ENCODE measurements at regions not wholly inside any gene's neighbourhood (a gene's known extent, or its start where the extent isn't known, plus 50 kb on each side); places are given as distances from the start of the nearest gene placed in this dataset.

DNA sequence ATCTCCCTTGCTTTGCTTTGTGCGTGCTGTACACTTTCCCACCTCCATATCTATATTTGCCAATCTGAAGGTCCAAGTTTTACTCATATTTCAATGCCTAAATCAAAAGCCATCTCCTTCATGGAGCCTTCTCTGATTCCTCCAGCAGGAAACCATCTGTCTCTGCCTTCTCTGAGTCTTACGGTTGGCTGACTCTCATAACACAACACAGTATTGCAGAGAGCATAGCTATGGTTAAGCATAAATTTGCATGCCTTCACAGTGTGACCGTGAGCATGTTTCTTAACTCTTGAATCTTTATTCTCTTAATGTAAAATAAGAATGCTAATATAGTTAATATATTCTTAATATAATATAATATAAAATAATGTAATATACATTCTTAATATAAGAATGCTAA is 136.8 kb upstream of the PPP2R2B start:
- H3K27ac Mint-ChIP-seq: no peak overlapping the region
- no peaks in the 10 kb centered on the region for H3K36me3 Mint-ChIP-seq
- no peak overlapping the region for H3K4me3 Mint-ChIP-seq
- no peak for DNase-seq
- no peaks in the 10 kb centered on the region for H4K20me1 ChIP-seq (ENCODE audit: insufficient read depth, low read length)
- 82% methylated on average over 1 of the region's 3 CpGs for WGBS (ENCODE audit: insufficient coverage)
- peaks cover 0 to 7% (median 0%) of the 10 kb centered on the region in 7 donors for H3K9me3 Mint-ChIP-seq
- no peaks in the 10 kb centered on the region for H3K4me1 ChIP-seq (ENCODE audit: control insufficient read depth in 1 of 2, insufficient read depth in 2 of 2, low read length in 2 of 2)
- no peak overlapping the region for H3K9ac ChIP-seq (ENCODE audit: insufficient read depth, low read length, poor library complexity, severe bottlenecking)
- H3K27me3 ChIP-seq (ENCODE audit: control insufficient read depth in 2 of 2, insufficient read depth in 2 of 2, low read length in 2 of 2): no peaks in the 10 kb centered on the region
- H2AFZ ChIP-seq (ENCODE audit: insufficient read depth, low read depth, low read length, poor library complexity, severe bottlenecking): no peak overlapping the region
- H3K27ac ChIP-seq (ENCODE audit: low read depth in 1 of 2, low read length in 2 of 2): no peak overlapping the region
- TF ChIP-seq, protein P1, sequence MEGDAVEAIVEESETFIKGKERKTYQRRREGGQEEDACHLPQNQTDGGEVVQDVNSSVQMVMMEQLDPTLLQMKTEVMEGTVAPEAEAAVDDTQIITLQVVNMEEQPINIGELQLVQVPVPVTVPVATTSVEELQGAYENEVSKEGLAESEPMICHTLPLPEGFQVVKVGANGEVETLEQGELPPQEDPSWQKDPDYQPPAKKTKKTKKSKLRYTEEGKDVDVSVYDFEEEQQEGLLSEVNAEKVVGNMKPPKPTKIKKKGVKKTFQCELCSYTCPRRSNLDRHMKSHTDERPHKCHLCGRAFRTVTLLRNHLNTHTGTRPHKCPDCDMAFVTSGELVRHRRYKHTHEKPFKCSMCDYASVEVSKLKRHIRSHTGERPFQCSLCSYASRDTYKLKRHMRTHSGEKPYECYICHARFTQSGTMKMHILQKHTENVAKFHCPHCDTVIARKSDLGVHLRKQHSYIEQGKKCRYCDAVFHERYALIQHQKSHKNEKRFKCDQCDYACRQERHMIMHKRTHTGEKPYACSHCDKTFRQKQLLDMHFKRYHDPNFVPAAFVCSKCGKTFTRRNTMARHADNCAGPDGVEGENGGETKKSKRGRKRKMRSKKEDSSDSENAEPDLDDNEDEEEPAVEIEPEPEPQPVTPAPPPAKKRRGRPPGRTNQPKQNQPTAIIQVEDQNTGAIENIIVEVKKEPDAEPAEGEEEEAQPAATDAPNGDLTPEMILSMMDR (IDR thresholded peaks at IDR 0.05): no peak
- H3K27me3 Mint-ChIP-seq (ENCODE audit: low read depth in 3 of 3): no peaks in the 10 kb centered on the region
- no peaks in the 10 kb centered on the region for H3K36me3 ChIP-seq (replicated peaks in 1 of 2; ENCODE audit: control insufficient read depth in 1 of 2, insufficient read depth in 2 of 2, low read length in 2 of 2)
- no peak overlapping the region for H3K4me3 ChIP-seq (replicated peaks in 1 of 3; ENCODE audit: low read depth in 2 of 3, low read length in 3 of 3)
- intact Hi-C loops (cut with micrococcal nuclease): no loop called here
- no peak overlapping the region for H3K4me2 ChIP-seq (replicated peaks; ENCODE audit: extremely low read depth, low read length, poor library complexity, severe bottlenecking)
- no peaks in the 10 kb centered on the region for H3K79me2 ChIP-seq (ENCODE audit: insufficient read depth, low read length)
- no peaks in the 10 kb centered on the region for H3K4me1 Mint-ChIP-seq
- H3K9me3 ChIP-seq (replicated peaks in 1 of 2; ENCODE audit: control insufficient read depth in 1 of 2, insufficient read depth in 1 of 2, low read length in 2 of 2): peaks cover 0 to 4% of the 10 kb centered on the region in 2 donors

DNA sequence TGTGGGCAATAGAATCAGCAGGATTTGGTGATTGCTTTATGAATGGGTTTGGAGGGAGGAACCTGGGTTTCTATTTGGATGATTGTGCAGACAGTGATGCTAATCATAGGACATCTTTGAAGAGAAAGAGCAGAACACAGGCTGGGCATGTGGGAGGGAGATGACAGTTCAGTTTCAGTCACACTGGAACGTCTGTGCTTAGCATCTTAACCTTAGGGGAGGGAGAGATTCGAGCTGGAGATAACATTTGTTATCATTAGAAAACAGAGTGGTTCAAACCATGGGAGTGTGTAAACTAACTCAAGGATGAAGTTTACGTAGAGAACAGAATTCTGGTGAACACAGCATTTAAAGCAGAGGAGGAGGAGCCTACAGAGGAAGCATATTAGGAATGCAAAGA is 138.6 kb upstream of the PPP2R2B start:
- Histone ChIP-seq H3K9me3 (replicated peaks in 1 of 2; ENCODE audit: control insufficient read depth in 1 of 2, insufficient read depth in 1 of 2, low read length in 2 of 2) (no peaks in the 10 kb centered on the region), H4K20me1 (ENCODE audit: insufficient read depth, low read length) (no peaks in the 10 kb centered on the region), H3K27me3 (ENCODE audit: control insufficient read depth in 2 of 2, insufficient read depth in 2 of 2, low read length in 2 of 2) (no peaks in the 10 kb centered on the region), H3K9ac (ENCODE audit: insufficient read depth, low read length, poor library complexity, severe bottlenecking) (no peak overlapping the region), H3K4me3 (replicated peaks in 1 of 3; ENCODE audit: low read depth in 2 of 3, low read length in 3 of 3) (no peak overlapping the region), H2AFZ (ENCODE audit: insufficient read depth, low read depth, low read length, poor library complexity, severe bottlenecking) (no peak overlapping the region), H3K4me1 (ENCODE audit: control insufficient read depth in 1 of 2, insufficient read depth in 2 of 2, low read length in 2 of 2) (no peaks in the 10 kb centered on the region), H3K79me2 (ENCODE audit: insufficient read depth, low read length) (no peaks in the 10 kb centered on the region), H3K4me2 (replicated peaks; ENCODE audit: extremely low read depth, low read length, poor library complexity, severe bottlenecking) (no peak overlapping the region), H3K27ac (ENCODE audit: low read depth in 1 of 2, low read length in 2 of 2) (no peak overlapping the region), H3K36me3 (replicated peaks in 1 of 2; ENCODE audit: control insufficient read depth in 1 of 2, insufficient read depth in 2 of 2, low read length in 2 of 2) (no peaks in the 10 kb centered on the region)
- Mint-ChIP-seq H3K36me3 (no peaks in the 10 kb centered on the region), H3K4me3 (no peak overlapping the region), H3K27me3 (ENCODE audit: low read depth in 3 of 3) (no peaks in the 10 kb centered on the region), H3K4me1 (no peaks in the 10 kb centered on the region), H3K9me3 (peaks cover 0 to 3% (median 1%) of the 10 kb centered on the region in 7 donors), H3K27ac (no peak overlapping the region)
- intact Hi-C loops (cut with micrococcal nuclease): no loop called here
- 0% methylated on average over 1 of the region's 3 CpGs for WGBS (ENCODE audit: insufficient coverage)
- no peak for DNase-seq
- TF ChIP-seq, protein P1 (IDR thresholded peaks at IDR 0.05): no peak

Data from CD14-positive monocyte (primary cell).